Activated T-cell treated with anti-CD3 and anti-CD28 coated beads, Interleukin-2, amount 50 U/mL, for 48 hours (primary cell): ENCODE measurements at regions not wholly inside any gene's neighbourhood (a gene's known extent, or its start where the extent isn't known, plus 50 kb on each side); places are given as distances from the start of the nearest gene placed in this dataset.

Source experiments
- DNase-seq, 2 experiments: peaks; one replicate each; pipeline ENCODE4 v3.0.0-alpha.2; 2020

DNA sequence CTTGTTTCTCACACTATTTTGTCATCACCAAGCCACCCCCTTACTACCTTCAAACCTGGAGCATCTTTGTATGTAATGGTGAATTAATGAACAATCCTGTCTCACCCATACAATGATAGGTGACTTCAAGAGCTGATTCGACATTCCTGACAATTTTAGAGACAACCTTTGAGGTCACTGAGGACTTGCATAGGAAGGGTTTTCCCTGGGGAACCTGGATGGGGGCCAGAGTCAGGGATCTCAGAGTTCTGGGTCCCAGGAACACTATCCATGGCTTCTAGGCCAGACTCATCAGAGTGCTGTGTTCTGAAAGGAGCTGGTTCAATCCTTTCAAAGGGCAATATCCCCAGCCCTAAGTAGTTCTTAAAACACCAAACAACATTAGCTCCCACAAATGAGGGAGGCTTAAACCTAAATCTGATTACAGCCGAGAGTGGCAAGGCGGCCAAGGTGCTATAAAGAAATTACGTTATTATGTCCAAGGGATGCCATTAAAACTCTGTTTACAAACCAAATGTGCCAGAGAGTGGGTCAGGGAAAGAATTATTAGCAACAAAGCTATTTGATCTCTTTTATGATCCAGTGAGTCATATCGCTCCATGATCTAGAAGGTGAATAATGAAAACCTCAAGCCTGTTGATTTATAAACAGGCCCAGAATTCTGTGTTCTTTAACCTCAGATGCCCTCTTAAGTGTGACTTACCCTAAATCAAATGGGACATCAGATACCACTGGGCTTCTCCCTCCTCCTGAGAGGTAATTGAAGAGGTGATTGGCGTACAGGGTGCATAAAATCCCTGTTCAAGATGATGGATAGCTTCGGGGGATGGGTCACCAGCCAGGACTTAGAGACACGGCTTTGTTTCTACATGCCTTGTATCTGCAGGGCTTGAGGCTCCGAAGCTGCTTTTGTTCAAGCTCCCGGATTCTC is 230.2 kb upstream of the TBX3 start:
- no peak for DNase-seq

DNA sequence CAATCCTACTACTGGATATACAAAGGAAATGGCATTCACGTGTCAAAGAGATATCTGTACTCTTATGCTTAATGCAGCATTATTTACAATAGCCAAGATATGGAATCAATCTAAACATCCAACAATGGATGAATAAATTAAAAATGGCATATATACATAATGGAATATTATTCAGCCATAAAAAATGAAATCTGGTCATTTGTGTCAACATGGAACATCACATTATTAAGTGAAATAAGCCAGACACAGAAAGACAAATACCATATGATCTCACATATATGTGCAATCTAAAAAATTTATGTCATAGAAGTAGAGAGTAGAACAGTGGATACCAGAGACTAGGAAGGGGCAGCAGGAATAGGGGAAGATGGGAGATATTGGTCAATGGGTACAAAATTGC is 228.8 kb upstream of the TBX3 start:
- DNase-seq: no peak

DNA sequence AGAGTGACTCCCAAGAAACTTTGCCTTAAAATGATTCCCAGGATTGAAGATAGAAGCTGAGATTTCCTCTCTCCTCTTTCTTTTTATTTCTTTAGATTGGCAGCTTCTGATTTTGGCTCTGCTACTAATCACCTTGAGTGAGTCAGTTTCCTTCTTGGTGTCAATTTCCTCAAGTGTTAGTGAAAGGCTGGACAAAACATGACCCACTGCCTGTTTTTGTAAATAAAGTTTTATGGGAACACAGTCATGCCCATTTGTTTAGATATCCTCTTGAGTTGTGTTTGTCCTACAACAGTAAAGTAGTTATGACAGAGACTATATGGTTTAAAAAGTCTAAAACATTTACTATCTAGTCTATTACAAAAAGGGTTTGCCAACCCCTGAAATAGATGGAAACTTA is 227.2 kb upstream of the TBX3 start:
- DNase-seq: no peak

DNA sequence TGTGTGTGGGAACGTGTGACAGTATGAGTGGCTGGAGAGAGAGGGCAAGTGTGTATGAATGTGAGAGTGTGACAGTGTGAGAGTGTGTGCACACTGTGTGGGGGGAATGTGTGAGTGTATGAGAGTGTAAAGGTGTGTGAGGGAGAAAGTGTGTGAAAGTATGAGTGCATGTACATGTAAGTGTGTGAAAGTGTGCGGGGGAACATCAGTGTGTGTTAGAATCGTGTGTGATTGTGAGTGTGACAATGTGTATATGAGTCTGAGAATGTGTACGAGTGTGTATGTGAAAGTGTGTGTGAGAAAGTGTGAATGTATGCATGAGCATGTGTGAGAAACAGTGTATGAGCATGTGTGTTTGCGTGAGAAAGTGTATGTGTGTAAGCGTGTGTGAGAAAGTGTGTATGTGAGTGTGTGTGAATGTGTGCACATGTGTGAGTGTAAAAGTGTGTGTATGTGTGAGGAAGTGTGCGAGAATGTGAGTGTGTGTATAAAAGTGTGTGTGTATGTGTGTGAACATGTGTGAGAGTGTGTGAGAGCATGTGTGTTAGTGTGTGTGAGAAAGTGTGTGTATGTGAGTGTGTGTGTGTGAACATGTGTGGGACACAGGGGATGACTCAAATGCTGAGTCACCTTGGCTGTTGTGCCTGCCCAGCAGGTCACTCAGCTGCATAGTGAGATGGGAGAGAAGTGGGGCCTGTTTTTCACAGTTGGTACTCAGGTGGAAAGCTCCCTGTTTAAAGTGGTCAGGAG is 220.5 kb upstream of the TBX3 start:
- no peak for DNase-seq

DNA sequence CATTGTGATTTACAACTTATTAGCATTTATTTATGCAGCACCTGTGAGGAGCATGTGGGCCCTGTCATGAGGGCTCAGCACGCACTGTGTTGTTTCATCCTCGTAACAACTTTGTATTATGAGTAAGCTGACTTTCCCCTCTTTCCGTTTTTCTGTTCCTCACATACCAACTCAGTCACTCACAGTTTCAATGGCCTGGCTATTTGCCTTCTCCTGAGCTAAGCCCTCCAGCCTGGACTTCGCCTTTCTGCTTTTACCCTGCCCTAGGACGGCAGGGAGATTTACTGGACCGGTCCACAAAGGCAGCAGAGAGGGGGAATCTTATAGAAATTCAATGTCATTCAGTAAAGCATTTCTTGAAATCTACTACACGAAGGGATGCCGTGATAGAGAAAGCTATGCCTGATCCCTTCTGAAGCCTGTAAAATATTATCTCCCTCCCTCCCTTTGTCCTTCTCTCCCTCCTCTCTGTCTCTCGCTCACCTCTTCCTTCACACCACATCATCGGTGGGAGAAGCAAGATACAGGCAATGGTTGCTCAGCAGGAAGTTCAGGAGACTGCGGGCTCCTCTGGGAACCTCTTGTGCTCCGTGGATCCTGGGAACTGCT is 219.2 kb upstream of the TBX3 start:
- DNase-seq: no peak

DNA sequence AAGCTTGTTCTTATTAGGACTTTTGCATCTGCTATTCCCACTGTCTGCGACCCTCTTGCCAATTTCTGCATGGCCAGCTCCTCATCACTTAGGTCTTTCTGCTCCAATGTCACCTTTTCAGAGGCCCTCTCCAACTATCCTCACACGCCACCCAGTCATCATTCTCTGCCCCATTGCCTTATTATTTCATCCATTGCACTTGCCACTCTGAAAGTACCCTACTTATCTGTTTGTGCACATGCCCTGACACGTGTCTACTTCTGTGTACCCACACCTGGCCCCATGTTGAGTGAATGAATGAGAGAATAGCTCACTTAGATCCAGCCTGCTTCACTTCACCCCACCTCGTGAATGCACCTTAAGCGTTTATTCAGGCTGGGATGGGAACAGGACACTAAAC is 218.7 kb upstream of the TBX3 start:
- DNase-seq: no peak

DNA sequence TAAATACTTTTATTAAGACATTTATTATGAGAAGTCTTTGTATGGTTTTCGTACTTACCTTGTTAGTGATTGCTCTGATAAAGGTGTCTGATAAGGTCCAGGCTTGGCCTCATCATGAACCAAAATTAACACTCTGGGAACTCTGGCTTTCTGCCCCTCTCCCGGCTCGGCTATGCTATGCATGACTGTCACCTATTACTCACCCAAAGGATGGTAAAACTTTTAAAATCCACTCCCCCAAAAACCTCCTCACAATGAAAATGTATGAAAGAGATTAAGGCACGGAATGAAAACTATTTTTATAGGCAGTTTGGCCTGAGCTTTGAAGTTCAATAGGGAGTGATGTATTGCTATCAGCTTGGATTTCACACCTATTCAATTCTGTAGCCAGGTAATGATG is 217.3 kb upstream of the TBX3 start:
- no peak for DNase-seq

DNA sequence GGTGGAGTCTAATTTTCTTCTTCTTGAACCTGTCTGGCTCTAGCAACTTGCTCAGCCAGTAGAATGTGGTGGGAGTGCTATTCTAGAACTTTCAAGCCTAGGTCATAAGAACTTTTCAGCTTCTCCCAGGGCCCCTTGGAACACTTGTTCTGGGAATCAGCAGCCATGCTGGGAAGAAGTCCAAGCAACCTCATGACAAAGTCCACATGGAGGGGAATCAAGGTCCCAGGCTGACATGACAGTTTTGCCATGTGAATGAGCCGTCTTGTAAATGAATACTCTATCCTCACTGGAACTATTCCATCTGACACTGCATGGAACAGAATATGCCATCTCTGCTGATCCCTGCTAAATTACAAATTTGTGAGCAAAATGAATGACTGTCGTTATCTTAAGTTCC is 214.2 kb upstream of the TBX3 start:
- DNase-seq: no peak

DNA sequence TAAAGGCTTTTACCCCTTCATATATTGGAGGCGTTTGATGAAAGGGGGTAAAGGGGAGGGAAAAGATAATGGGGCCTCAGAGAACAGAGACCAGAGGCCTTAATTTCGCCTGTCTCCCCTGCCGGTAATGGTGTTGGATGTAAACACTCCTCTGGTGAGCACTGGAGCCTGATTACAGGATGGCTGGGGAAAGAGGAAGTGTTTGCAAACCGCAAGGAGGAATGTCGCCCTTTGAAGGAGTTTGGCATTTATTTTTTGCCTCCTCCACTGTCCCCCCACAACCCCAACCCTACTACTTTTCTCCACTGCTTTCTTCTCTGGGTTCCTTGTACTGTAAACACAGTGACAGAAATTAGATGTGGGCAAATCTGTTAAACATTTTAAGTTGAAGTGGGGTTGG is 211.9 kb upstream of the TBX3 start:
- DNase-seq: no peak

DNA sequence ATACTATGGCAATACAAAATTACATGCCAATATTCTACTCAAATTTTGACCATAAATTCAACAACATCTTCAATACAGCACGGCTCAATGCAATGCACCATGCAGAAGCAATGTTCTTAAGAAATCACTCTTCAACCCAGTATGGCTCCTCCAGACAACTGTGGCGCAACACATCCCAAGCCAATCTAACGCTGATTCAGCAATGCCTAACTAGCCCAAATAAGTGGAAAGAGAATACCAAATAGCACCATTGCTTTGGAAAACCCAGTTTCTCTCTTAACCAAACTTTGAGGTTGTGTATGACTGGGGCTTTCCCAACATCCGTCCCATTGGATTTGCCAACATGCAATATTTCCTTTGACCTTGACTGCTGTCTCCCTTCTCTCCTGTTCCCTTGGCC is 211.1 kb upstream of the TBX3 start:
- no peak for DNase-seq

DNA sequence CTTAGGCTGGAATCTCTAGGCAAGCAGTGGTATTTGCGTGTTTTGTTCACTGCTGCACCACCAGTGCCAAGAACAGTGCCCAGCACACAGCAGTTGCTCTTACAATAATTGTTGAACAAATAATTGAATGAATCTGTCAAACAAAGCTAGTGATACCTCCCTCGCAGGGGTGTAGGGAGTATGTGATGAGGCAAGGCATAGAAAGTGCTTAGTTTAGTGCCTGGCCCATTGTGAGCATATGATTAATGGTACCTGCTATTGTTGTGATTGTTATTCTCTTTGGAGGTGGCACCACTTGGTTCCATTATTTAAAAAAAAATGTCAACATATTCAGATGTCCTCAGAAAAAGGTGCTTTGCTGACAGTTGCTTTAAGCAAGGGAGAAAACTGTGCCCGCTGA is 210.1 kb upstream of the TBX3 start:
- DNase-seq: no peak

DNA sequence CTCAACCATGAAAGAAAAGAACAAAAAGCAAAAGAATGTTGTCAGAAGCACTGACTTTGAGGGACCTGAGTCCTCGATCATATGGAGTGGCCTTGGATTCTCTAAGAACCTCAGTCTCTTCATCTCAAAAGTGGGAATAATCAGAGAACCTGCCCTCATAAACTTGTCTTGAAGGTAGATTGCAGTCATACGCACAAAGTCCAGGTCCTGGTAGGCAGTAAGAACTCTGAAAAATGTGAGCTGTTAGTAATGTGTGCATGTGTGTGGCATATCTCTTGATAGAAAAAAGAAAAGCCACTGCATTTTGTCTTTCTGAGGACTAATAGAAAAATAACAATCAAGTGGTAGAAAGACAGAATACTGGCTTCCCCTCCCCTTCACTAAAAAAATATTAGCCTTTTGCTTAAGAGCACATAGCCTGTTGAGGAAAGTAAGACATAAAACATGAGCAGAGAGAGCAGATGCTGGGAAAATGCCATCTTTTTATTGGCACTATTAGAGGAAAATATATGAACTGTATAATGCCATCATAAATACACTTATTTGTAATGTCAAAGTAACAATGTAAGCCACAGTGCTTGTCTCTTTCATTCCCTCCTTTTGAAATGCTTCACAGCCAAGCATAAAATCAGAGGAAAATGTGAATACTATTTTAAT is 205.1 kb upstream of the TBX3 start:
- no peak for DNase-seq

DNA sequence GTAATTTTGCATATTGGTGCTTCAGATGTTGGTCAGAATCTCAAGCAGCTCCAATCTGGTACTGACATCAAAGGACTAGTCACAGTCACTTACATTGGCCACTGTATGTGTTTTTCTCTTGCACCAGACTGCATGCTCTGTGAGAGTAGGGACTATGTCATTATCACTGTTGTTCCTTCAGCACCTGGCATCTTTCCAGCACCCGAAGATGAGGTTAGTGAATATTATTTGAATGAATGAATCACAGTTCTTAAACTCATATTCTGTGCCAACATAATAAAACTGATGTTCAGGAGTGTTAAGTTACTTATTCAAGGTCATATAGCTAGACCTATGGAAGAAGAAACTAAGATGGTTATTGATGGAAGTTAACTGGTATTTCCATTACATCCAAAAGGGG is 204.5 kb upstream of the TBX3 start:
- no peak for DNase-seq

DNA sequence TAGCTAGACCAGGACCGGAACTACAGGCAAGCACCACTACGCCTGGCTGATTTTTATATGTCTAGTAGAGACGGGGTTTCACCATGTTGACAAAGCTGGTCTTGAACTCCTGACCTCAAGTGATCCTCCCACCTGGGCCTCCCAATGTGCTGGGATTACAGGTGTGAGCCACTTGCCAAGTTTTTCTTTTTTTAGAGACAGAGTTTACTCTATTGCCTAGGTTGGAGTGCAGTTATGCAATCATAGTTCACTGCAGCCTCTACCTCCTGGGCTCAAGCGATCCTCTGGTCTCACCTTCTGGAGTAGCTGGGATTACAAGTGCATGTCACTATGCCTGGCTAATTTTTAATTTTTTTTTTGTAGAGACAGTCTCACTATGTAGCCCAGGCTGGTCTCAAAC is 201.5 kb upstream of the TBX3 start:
- no peak for DNase-seq

DNA sequence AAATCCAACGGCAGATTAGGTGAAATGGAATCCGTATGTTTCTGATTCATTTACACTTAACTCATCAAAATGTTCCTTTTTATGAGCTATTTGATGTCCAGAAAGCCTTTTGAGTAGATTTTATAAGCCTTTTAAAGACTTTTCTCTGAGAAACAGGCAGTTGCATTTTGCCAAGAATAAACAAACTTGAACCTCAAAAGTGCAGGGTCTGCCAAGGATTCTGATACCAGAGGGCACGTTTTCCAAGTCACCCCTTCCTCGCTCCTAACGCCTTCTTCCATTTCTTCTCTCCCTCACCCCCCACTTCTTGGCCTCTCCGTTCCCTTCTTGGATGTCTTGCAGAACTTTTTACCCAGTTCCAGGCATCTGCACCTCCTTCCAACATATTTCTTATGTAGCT is 200.6 kb upstream of the TBX3 start:
- DNase-seq: no peak

DNA sequence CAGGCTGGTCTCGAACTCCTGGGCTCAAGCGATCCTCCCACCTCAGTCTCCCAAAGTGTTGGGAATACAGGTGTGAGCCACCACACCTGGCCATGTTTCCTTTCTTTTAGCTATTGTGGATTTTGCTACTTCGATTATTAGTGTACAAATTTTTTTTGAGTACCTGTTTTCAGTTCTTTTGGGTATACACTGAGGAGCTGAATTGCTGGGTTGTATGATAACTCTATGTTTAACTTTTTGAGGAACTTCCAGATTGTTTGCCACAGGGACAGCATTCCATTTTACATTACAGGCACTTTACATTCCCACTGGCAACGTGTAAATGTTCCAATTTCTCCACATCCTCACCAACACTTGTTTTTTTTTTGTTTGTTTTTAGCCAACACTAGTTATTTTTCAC is 198.1 kb upstream of the TBX3 start:
- no peak for DNase-seq

DNA sequence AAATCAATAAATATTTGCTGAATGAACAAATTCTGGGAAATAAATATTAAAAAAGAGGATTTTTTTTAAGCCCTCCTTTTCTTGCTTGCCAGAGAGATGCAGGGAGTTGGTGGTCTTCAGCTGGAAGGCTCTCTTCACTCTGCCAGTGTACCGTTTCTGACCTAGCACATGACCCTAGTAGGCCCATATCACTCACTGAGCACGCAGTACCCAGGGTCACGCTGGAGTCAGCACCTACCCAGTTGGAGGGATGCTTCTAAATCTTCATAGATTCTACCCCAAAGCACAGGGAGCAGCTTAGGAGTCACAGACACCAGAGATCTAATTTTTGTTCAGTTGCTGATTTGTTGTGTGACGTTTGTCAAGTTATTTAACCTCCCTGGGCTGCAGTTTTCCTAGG is 195.4 kb upstream of the TBX3 start:
- no peak for DNase-seq

DNA sequence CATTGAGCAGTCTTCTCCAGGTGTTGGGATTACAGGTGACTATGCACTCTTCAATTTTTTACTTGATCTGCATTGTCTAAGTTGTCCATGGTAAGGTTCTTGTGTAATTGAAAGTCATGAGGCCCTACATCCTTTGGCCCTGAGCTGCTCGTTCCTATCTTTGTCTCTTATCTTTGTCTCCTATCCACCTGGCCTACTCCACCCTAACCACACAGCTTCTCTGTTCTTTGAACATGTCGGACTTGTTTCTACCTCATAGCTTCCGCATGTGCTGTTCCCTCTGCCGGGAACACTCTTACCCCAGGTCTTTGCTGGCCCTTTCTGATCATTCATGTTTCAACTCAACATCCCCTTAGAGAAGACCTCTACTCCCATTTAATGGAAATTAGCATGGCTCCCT is 194.8 kb upstream of the TBX3 start:
- no peak for DNase-seq

DNA sequence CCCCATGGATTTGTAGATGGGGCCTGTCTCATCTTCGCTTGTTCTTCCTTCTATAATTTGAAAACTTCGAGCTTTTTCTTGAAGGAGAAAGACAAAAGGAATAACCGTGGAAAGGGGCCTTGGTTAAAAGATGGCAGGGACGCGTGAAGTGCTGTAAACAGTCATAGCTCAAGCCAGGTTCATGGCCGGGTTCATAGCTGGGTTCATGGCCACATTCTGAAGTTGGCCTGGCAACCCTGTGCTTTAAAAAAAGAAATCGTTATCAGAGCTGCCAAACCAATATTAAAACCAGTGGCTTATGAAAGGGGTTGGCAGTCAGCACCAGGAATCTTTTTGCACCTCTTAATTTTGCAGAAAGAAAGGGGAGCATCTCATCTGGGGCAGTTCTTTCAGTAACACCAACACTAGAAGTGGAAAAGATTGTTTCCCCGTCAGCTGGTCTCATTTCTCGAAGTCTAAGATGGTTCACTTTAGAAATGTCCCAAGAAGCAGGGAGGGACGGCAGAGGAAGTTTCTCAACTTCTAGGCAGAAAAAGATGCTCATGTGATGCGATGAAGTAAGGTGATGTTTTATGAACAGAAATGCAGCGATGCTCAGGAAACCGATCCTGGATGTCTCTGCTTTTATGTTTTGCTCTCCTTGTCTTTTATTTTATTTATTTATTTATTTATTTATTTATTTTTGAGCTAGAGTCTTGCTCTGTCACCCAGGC is 193.1 kb upstream of the TBX3 start:
- no peak for DNase-seq

DNA sequence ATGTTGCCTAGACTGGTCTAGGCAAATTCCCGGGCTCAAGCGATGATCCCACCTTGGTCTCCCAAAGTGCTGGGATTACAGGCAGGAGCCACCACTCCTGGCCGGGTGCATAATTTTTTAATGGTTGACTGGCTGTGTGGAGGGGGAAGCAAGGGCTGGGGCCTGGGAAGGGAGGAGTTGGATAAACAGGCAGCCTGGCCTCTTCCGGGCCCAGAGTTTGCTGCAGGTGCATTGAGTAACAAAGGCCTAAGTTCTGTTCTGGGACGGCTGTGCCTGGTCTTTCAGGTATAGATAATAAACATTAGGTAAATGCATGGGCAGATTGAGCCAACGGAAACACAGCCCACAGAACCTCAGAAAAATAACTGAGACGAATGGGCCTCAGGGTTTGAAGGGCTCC is 191.3 kb upstream of the TBX3 start:
- no peak for DNase-seq

DNA sequence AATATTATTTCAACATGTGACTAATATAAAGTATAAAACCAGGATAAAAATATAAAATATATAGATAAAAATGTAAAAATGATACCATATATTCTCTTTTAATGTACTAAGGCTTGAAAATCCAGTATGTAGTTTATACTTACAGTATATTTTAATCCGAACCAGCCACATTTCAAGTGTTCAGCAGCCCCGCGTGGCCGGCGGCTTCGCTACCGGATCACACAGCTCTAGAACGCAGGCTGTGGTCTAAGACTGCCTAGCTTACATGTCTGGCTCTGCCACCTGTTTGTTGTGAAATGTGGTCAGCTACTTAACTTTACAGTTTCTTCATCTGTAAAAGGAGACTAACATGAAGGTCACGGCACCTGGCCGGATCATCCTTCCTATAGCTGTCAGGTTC is 189.7 kb upstream of the TBX3 start:
- no peak for DNase-seq

DNA sequence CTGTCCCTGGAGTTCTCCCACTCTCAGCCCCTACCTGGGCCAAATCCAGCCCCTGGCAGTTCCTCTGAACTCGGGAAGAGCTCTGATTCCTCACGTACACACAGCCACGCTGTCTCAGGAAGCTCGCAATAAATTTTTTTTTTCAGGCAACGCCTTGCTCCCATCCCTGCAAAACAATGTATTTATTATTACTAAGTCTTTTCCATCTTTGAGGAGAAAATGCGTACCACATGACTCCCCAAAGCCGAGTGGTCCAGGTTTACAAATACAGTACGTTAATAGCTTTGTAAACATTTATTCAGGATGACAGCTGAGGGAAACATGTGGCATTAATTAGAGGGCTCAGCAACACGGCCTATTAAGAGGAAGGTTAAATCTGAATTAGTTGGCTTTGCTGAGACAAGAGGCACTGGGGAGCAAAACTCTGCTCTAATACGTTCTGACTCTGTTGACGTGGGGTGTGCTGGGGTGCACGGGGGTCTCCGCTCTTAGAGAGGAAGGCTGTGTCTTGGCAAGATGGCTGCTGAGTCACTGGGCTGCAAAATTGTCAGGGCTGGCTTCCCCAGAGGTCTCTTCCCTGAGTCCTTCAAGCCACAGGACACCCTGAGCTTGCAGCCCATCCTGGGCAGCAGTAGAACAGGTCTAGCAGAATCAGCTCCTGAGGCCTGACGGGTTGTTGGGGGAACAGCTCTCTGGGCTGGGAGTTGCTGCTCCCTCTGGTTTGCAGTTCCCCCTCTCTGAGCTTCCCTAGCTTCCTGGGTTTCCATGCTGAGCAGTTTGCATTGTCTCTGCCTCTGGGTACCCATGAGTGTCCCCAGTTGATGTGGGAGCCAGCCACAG is 185.2 kb upstream of the TBX3 start:
- DNase-seq: no peak
